Endothelial cell of umbilical vein (primary cell): ENCODE measurements at regions not wholly inside any gene's neighbourhood (a gene's known extent, or its start where the extent isn't known, plus 50 kb on each side); places are given as distances from the start of the nearest gene placed in this dataset.

Experiments
- CTCF ChIP-seq, 2 donors: IDR thresholded peaks; 1 replicate in 1 of 2; 2 replicates in 1 of 2; pipeline ENCODE4 v1.5.1; 2011; ENCODE audit warnings: low read length in 2 of 2, mild to moderate bottlenecking in 2 of 2, moderate library complexity in 2 of 2, control low read depth in 1 of 2, inconsistent platforms in 1 of 2, low read depth in 1 of 2; ENCODE audit not compliant: insufficient read depth in 1 of 2; ENCODE audit errors: extremely low read depth in 1 of 2
- EZH2 ChIP-seq: IDR thresholded peaks from 2 replicates; pipeline ENCODE4 v1.6.1; 2012; ENCODE audit warnings: borderline replicate concordance, low read depth, mild to moderate bottlenecking, moderate library complexity, low read length, inconsistent platforms; ENCODE audit not compliant: severe bottlenecking
- FOS ChIP-seq: IDR thresholded peaks from 2 replicates; pipeline ENCODE4 v1.6.1; 2011; ENCODE audit warnings: mild to moderate bottlenecking, low read length, moderate library complexity, borderline replicate concordance; ENCODE audit not compliant: insufficient read depth
- GATA2 ChIP-seq: IDR thresholded peaks from 2 replicates; pipeline ENCODE4 v1.7.0; 2011; ENCODE audit warnings: low read depth, mild to moderate bottlenecking, moderate library complexity, mixed read lengths, low read length; ENCODE audit not compliant: insufficient read length, insufficient read depth
- MAX ChIP-seq: IDR thresholded peaks from 2 replicates; pipeline ENCODE4 v1.6.1; 2011; ENCODE audit not compliant: insufficient read depth, insufficient read length
- MYC ChIP-seq: IDR thresholded peaks from one replicate; pipeline ENCODE4 v1.6.1; 2011; ENCODE audit warnings: mild to moderate bottlenecking, low read depth, low read length
- POLR2A ChIP-seq: IDR thresholded peaks from 2 replicates; pipeline ENCODE4 v1.6.1; 2012; ENCODE audit warnings: low read depth, mild to moderate bottlenecking, control low read depth, low read length
- POLR2AphosphoS5 ChIP-seq: IDR thresholded peaks from 2 replicates; pipeline ENCODE4 v1.6.1; 2012; ENCODE audit warnings: low read depth, mild to moderate bottlenecking, control low read depth, low read length, moderate library complexity; ENCODE audit not compliant: insufficient read depth

- TF ChIP-seq POLR2AphosphoS5 (no peak), EZH2 (no peak), CTCF (IDR thresholded peaks at IDR 0.05; ENCODE audit: extremely low read depth in 1 of 2, insufficient read depth in 1 of 2, low read depth in 1 of 2, low read length in 2 of 2) (no peak), POLR2A (no peak), GATA2 (no peak), MYC (no peak), MAX (no peak), FOS (no peak)
These were observed 569.3 kb downstream of the BRD1 start for GRCh38 chr22:49258107-49259010.
